Transverse colon (tissue), 4 donors: ENCODE measurements at regions not wholly inside any gene's neighbourhood (a gene's known extent, or its start where the extent isn't known, plus 50 kb on each side); places are given as distances from the start of the nearest gene placed in this dataset.

Experiments used
- CTCF ChIP-seq, 5 experiments: fragments of 200-600 bp in 3 of 5; fragments of 450-650 bp in 2 of 5; sonication (generic) in 3 of 5; IDR thresholded peaks; 1 replicate in 2 of 5; 2 replicates in 3 of 5; pipeline ENCODE4 v1.5.1; 2016 to 2017; ENCODE audit warnings: antibody characterized with exemption in 5 of 5, inconsistent platforms in 3 of 5, mild to moderate bottlenecking in 2 of 5, moderate library complexity in 1 of 5
- EP300 ChIP-seq: sonication (generic); formaldehyde crosslinking; IDR thresholded peaks from one replicate; pipeline ENCODE4 v1.6.1; 2017; ENCODE audit warnings: antibody characterized with exemption, low read depth
- POLR2A ChIP-seq: fragments of 450-650 bp; IDR thresholded peaks from one replicate; pipeline ENCODE4 v1.6.1; 2016; ENCODE audit warnings: antibody characterized with exemption, mild to moderate bottlenecking, moderate library complexity
- POLR2AphosphoS5 ChIP-seq, 3 donors: sonication (generic); formaldehyde crosslinking; IDR thresholded peaks; one replicate each; pipeline ENCODE4 v1.6.1; 2016; ENCODE audit warnings: antibody characterized with exemption in 3 of 3

- TF ChIP-seq CTCF (IDR thresholded peaks at IDR 0.05): no peak
- TF ChIP-seq EP300: no peak
- TF ChIP-seq POLR2A: no peak
- no peak for TF ChIP-seq POLR2AphosphoS5 (IDR thresholded peaks at IDR 0.05)
Measured at GRCh38 chr2:100195942-100196341, 53.6 kb upstream of the AFF3 start.
